IMR-90 (cell line): ENCODE measurements at regions not wholly inside any gene's neighbourhood (a gene's known extent, or its start where the extent isn't known, plus 50 kb on each side); places are given as distances from the start of the nearest gene placed in this dataset.

Experiments used
- CEBPB ChIP-seq: IDR thresholded peaks from 2 replicates; pipeline ENCODE4 v1.6.1; 2012; ENCODE audit warnings: low read depth, low read length, improper control_type of control experiment
- CTCF ChIP-seq: conservative IDR thresholded peaks from 2 replicates; pipeline ENCODE4 v1.5.1; 2012; ENCODE audit warnings: mild to moderate bottlenecking, low read depth, low read length, improper control_type of control experiment
- FOS ChIP-seq: fragments of 150-350 bp; IDR thresholded peaks from 2 replicates; pipeline ENCODE4 v1.6.1; 2016; ENCODE audit warnings: low read depth, low read length
- MXI1 ChIP-seq: IDR thresholded peaks from 2 replicates; pipeline ENCODE4 v1.6.1; 2012; ENCODE audit warnings: low read depth, mild to moderate bottlenecking, low read length, moderate library complexity, borderline replicate concordance
- POLR2A ChIP-seq: IDR thresholded peaks from 2 replicates; pipeline ENCODE4 v1.6.1; 2012; ENCODE audit warnings: mild to moderate bottlenecking, low read depth, low read length
- RAD21 ChIP-seq: IDR thresholded peaks from 2 replicates; pipeline ENCODE4 v1.6.1; 2012; ENCODE audit warnings: low read length, improper control_type of control experiment
- RCOR1 ChIP-seq: IDR thresholded peaks from 2 replicates; pipeline ENCODE4 v1.6.1; 2012; ENCODE audit warnings: mild to moderate bottlenecking, low read length, improper control_type of control experiment; ENCODE audit not compliant: insufficient replicate concordance
- RFX5 ChIP-seq: IDR thresholded peaks from 2 replicates; pipeline ENCODE4 v1.8.0; 2012; ENCODE audit warnings: low read depth, mild to moderate bottlenecking, low read length, moderate library complexity

- TF ChIP-seq CTCF: no peak
- no peak for TF ChIP-seq RCOR1
- TF ChIP-seq RAD21: no peak
- TF ChIP-seq RFX5: no peak
- TF ChIP-seq POLR2A: no peak
- TF ChIP-seq MXI1: no peak
- TF ChIP-seq FOS: no peak
- TF ChIP-seq CEBPB: no peak
Observed at GRCh38 chr9:115445655-115446054, 327.7 kb upstream of the TNC start.
